ENCODE measurements at regions not wholly inside any gene's neighbourhood (a gene's known extent, or its start where the extent isn't known, plus 50 kb on each side); places are given as distances from the start of the nearest gene placed in this dataset.

- Histone ChIP-seq H3K36me3 (ENCODE audit: control insufficient read depth, insufficient read depth, low read length) (no peaks in the 10 kb centered on the region), H2BK120ac (ENCODE audit: low read depth, low read length) (no peak overlapping the region), H3K18ac (ENCODE audit: low read depth, low read length) (no peak overlapping the region), H2BK15ac (ENCODE audit: low read depth, low read length) (no peak overlapping the region), H4K20me1 (ENCODE audit: insufficient read depth, low read length) (no peaks in the 10 kb centered on the region), H3K9me3 (ENCODE audit: control insufficient read depth, insufficient read depth, low read length) (peaks cover 7% of the 10 kb centered on the region; the same call in 1 of the 2 replicates), H3K27me3 (ENCODE audit: control insufficient read depth, insufficient read depth, low read length) (no peaks in the 10 kb centered on the region), H2BK5ac (ENCODE audit: low read depth, low read length, poor library complexity, severe bottlenecking) (no peak overlapping the region), H3K23ac (ENCODE audit: low read depth, low read length) (no peak overlapping the region), H3K4me2 (ENCODE audit: low read depth, low read length) (no peak overlapping the region), H2AK5ac (ENCODE audit: low read depth, low read length) (no peak overlapping the region), H3K4me3 (ENCODE audit: insufficient read depth, low read depth, low read length) (no peak overlapping the region), H3K56ac (ENCODE audit: extremely low read depth, insufficient read depth, low read length) (no peak overlapping the region), H3K9ac (ENCODE audit: low read depth, low read length) (no peak overlapping the region), H3K79me1 (ENCODE audit: low read depth in 1 of 2, low read length in 2 of 2) (no peaks in the 10 kb centered on the region), H4K8ac (ENCODE audit: low read depth in 2 of 2, low read length in 2 of 2) (no peak overlapping the region), H2BK20ac (ENCODE audit: low read depth, low read length) (no peak overlapping the region), H3K9me1 (ENCODE audit: insufficient read depth, low read length) (peaks cover 1% of the 10 kb centered on the region; the same call in 1 of the 2 replicates), H2AK9ac (replicated peaks; ENCODE audit: low read depth, low read length, poor library complexity) (no peak overlapping the region), H3K27ac (ENCODE audit: insufficient read depth, low read length) (no peak overlapping the region), H3K4me1 (ENCODE audit: control insufficient read depth, insufficient read depth, low read length) (no peaks in the 10 kb centered on the region), H4K5ac (ENCODE audit: low read depth, low read length) (no peak overlapping the region), H3K14ac (replicated peaks; ENCODE audit: low read depth, low read length) (no peak overlapping the region), H4K91ac (ENCODE audit: insufficient read depth, low read depth, low read length) (no peak overlapping the region), H2AFZ (replicated peaks; ENCODE audit: low read length, poor library complexity) (no peak overlapping the region), H3K4ac (ENCODE audit: low read depth, low read length) (no peak overlapping the region)
- dilution Hi-C loops (cut with HindIII; ENCODE audit: low sequenced_read_pairs, unreplicated experiment) (no loop called here), in situ Hi-C loops (cut with MboI; ENCODE audit: low sequenced_read_pairs) (no loop called here), intact Hi-C loops (cut with micrococcal nuclease) (no loop called here)
- DNase-seq (no peak), ATAC-seq (ENCODE audit: low read depth) (no peak)
- TF ChIP-seq, protein P1, sequence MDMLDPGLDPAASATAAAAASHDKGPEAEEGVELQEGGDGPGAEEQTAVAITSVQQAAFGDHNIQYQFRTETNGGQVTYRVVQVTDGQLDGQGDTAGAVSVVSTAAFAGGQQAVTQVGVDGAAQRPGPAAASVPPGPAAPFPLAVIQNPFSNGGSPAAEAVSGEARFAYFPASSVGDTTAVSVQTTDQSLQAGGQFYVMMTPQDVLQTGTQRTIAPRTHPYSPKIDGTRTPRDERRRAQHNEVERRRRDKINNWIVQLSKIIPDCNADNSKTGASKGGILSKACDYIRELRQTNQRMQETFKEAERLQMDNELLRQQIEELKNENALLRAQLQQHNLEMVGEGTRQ (IDR thresholded peaks at IDR 0.05; ENCODE audit: low read depth, low read length), result no peak
- CTCF ChIA-PET, result no interaction called here
- POLR2A ChIA-PET (ENCODE audit: unreplicated experiment), result no interaction called here
- BruUV-seq (replicated peaks), result no TSS peak
- WGBS, 2 experiments (ENCODE audit: extremely low coverage in 2 of 2, insufficient read length in 1 of 2), result no CpG with 5 or more reads among the region's 1 CpG
These were observed 113.1 kb upstream of the LMO4 start for GRCh38 chr1:87215592-87215991.

All from IMR-90 (cell line).